Neural progenitor cell (in vitro differentiated cells): ENCODE measurements at regions not wholly inside any gene's neighbourhood (a gene's known extent, or its start where the extent isn't known, plus 50 kb on each side); places are given as distances from the start of the nearest gene placed in this dataset.

Experiments
- DNase-seq: peaks from one replicate; pipeline ENCODE4 v3.0.0-alpha.2; 2016; ENCODE audit warnings: low spot score
- H2AFZ ChIP-seq: fragments of 200-600 bp; sonication (generic); replicated peaks from 2 replicates; pipeline ENCODE4 v1.6.1; 2016; ENCODE audit warnings: antibody characterized with exemption
- H3F3A ChIP-seq: fragments of 200-600 bp; sonication (generic); 2 replicates; pipeline ENCODE4 v1.6.1; 2016; ENCODE audit warnings: antibody characterized with exemption, low read depth
- H3K27ac ChIP-seq: fragments of 200-600 bp; sonication (generic); 2 replicates; pipeline ENCODE4 v1.5.1; 2016; ENCODE audit warnings: mild to moderate bottlenecking
- H3K27me3 ChIP-seq: fragments of 200-600 bp; sonication (generic); 2 replicates; pipeline ENCODE4 v1.6.1; 2016; ENCODE audit warnings: mild to moderate bottlenecking, moderate library complexity
- H3K36me3 ChIP-seq: fragments of 200-600 bp; sonication (generic); 2 replicates; pipeline ENCODE4 v1.5.1; 2016
- H3K4me1 ChIP-seq: fragments of 200-600 bp; sonication (generic); 2 replicates; pipeline ENCODE4 v1.6.1; 2016; ENCODE audit warnings: mixed run types
- H3K4me2 ChIP-seq: fragments of 200-600 bp; sonication (generic); 2 replicates; pipeline ENCODE4 v1.6.1; 2016
- H3K4me3 ChIP-seq: fragments of 200-600 bp; sonication (generic); 2 replicates; pipeline ENCODE4 v1.5.1; 2016
- H3K79me2 ChIP-seq: fragments of 200-600 bp; sonication (generic); 2 replicates; pipeline ENCODE4 v1.6.1; 2016; ENCODE audit warnings: low read depth
- H3K9ac ChIP-seq: fragments of 200-600 bp; sonication (generic); 2 replicates; pipeline ENCODE4 v1.6.1; 2016
- H3K9me3 ChIP-seq: fragments of 200-600 bp; sonication (generic); 2 replicates; pipeline ENCODE4 v1.5.1; 2016; ENCODE audit warnings: low read depth
- H4K20me1 ChIP-seq: fragments of 200-600 bp; sonication (generic); 2 replicates; pipeline ENCODE4 v1.6.1; 2016; ENCODE audit warnings: low read depth
- H3K27ac Mint-ChIP-seq: 3 replicates; pipeline ENCODE4 v1.8.0; 2021; ENCODE audit warnings: mixed read lengths
- H3K27me3 Mint-ChIP-seq: 2 replicates; pipeline ENCODE4 v1.8.0; 2022; ENCODE audit warnings: low read depth, mild to moderate bottlenecking, inconsistent platforms, moderate library complexity, mixed read lengths; ENCODE audit not compliant: insufficient read depth
- H3K36me3 Mint-ChIP-seq: 3 replicates; pipeline ENCODE4 v1.8.0; 2021; ENCODE audit warnings: mixed read lengths
- H3K4me1 Mint-ChIP-seq: 3 replicates; pipeline ENCODE4 v1.8.0; 2021; ENCODE audit warnings: mixed read lengths
- H3K4me3 Mint-ChIP-seq: 3 replicates; pipeline ENCODE4 v1.8.0; 2021; ENCODE audit warnings: mild to moderate bottlenecking, moderate library complexity, mixed read lengths
- H3K9me3 Mint-ChIP-seq: 3 replicates; pipeline ENCODE4 v1.8.0; 2020; ENCODE audit warnings: mixed read lengths
- CTCF ChIP-seq: fragments of 200-600 bp; sonication (generic); IDR thresholded peaks from 2 replicates; pipeline ENCODE4 v1.5.1; 2017; ENCODE audit warnings: antibody characterized with exemption, mild to moderate bottlenecking
- EZH2 ChIP-seq: fragments of 200-600 bp; sonication (generic); IDR thresholded peaks from 2 replicates; pipeline ENCODE4 v1.6.1; 2017; ENCODE audit warnings: antibody characterized with exemption, mild to moderate bottlenecking, moderate library complexity
- EZH2phosphoT487 ChIP-seq: fragments of 200-600 bp; sonication (generic); IDR thresholded peaks from 2 replicates; pipeline ENCODE4 v1.6.1; 2017; ENCODE audit warnings: antibody characterized with exemption

DNA sequence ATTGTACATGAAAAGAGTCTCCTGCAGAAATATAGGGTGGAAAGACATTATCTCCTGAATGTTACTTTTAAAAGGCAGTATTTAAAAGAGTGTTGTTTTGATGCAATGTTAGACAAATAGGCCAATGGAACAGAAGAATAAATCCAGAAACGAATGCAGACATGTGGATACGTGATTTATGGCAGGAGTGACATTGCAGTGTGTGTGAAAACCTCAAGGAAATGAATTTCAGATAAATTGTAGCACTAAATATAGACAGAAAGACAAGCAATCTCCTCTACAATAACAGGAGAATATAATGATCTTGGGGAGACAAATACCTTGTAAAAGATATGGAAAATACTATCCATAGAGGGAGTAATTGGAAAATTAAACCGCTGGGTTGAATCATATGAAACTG lies 387.8 kb upstream of the CHRM3 start:
- no peaks in the 10 kb centered on the region for H4K20me1 ChIP-seq
- H2AFZ ChIP-seq: no peak overlapping the region
- H3K79me2 ChIP-seq: no peaks in the 10 kb centered on the region
- no peaks in the 10 kb centered on the region for H3K36me3 ChIP-seq
- no peaks in the 10 kb centered on the region for H3K4me1 ChIP-seq
- H3K9ac ChIP-seq: no peak overlapping the region
- Mint-ChIP-seq H3K9me3 (no peaks in the 10 kb centered on the region), H3K4me1 (no peaks in the 10 kb centered on the region), H3K27ac (no peak overlapping the region), H3K4me3 (no peak overlapping the region), H3K36me3 (no peaks in the 10 kb centered on the region), H3K27me3 (peaks cover 1% of the 10 kb centered on the region)
- H3K27me3 ChIP-seq: no peaks in the 10 kb centered on the region
- H3K4me2 ChIP-seq: no peak overlapping the region
- no peaks in the 10 kb centered on the region for H3K9me3 ChIP-seq
- H3K4me3 ChIP-seq: no peak overlapping the region
- no peak for DNase-seq
- no peak overlapping the region for H3K27ac ChIP-seq
- TF ChIP-seq CTCF: no peak
- no peak for TF ChIP-seq EZH2
- no peak for TF ChIP-seq EZH2phosphoT487
- no peaks in the 10 kb centered on the region for H3F3A ChIP-seq

GRCh38 chr1:238991765-238992495 lies 394.4 kb upstream of the CHRM3 start:
- H3K27ac Mint-ChIP-seq: no peak overlapping the region
- no peak overlapping the region for H2AFZ ChIP-seq
- peaks cover 3% of the 10 kb centered on the region for H3K9me3 Mint-ChIP-seq
- no peaks in the 10 kb centered on the region for H3K79me2 ChIP-seq
- no peak overlapping the region for H3K4me3 Mint-ChIP-seq
- H3K27me3 ChIP-seq: no peaks in the 10 kb centered on the region
- H3K4me1 ChIP-seq: no peaks in the 10 kb centered on the region
- H3K36me3 Mint-ChIP-seq: no peaks in the 10 kb centered on the region
- DNase-seq: no peak
- no peaks in the 10 kb centered on the region for H3K36me3 ChIP-seq
- no peaks in the 10 kb centered on the region for H3K4me1 Mint-ChIP-seq
- no peak overlapping the region for H3K4me3 ChIP-seq
- H3K4me2 ChIP-seq: no peak overlapping the region
- peaks cover 2% of the 10 kb centered on the region for H3K27me3 Mint-ChIP-seq
- TF ChIP-seq CTCF: no peak
- TF ChIP-seq EZH2phosphoT487: no peak
- TF ChIP-seq EZH2: no peak
- H3K27ac ChIP-seq: no peak overlapping the region
- H3F3A ChIP-seq: no peaks in the 10 kb centered on the region
- no peak overlapping the region for H3K9ac ChIP-seq
- no peaks in the 10 kb centered on the region for H3K9me3 ChIP-seq
- H4K20me1 ChIP-seq: no peaks in the 10 kb centered on the region

- H3K36me3 ChIP-seq: no peaks in the 10 kb centered on the region
- H2AFZ ChIP-seq: no peak overlapping the region
- no peaks in the 10 kb centered on the region for H3K9me3 ChIP-seq
- H3K27me3 Mint-ChIP-seq: no peaks in the 10 kb centered on the region
- no peaks in the 10 kb centered on the region for H3F3A ChIP-seq
- H4K20me1 ChIP-seq: no peaks in the 10 kb centered on the region
- H3K4me1 Mint-ChIP-seq: no peaks in the 10 kb centered on the region
- no peaks in the 10 kb centered on the region for H3K4me1 ChIP-seq
- H3K36me3 Mint-ChIP-seq: no peaks in the 10 kb centered on the region
- no peak overlapping the region for H3K4me3 Mint-ChIP-seq
- H3K4me2 ChIP-seq: no peak overlapping the region
- H3K27me3 ChIP-seq: no peaks in the 10 kb centered on the region
- no peak overlapping the region for H3K9ac ChIP-seq
- no peaks in the 10 kb centered on the region for H3K79me2 ChIP-seq
- no peak for DNase-seq
- H3K9me3 Mint-ChIP-seq: peaks cover 3% of the 10 kb centered on the region
- no peak overlapping the region for H3K27ac Mint-ChIP-seq
- H3K4me3 ChIP-seq: no peak overlapping the region
- no peak overlapping the region for H3K27ac ChIP-seq
- TF ChIP-seq CTCF: no peak
- no peak for TF ChIP-seq EZH2
- no peak for TF ChIP-seq EZH2phosphoT487
Observed at GRCh38 chr1:238985312-238985711, 401.1 kb upstream of the CHRM3 start.
